ENCODE measurements at regions not wholly inside any gene's neighbourhood (a gene's known extent, or its start where the extent isn't known, plus 50 kb on each side); places are given as distances from the start of the nearest gene placed in this dataset.
A peak's percentile ranks its signal among the peaks of the same experiment; 100 is the strongest.

DNA sequence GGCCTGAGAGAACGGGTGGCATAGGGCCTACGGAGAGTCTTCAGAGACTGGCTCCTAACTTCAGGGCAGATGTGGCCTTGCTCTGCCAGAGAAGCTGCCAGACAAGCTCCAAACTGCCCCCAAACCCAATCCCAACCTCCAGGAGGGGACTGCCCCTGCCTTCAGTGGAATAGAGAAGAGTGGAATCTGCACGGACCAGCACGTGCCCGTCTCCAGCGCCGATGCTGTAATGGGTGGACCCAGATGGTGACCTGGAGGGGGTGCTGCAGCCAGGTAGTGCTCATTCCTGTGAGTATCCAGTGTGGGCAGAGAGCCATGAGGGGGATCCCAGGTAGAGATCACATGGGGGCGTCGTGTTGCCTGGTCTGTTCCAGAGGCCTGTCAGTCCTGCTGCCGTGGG is 73.2 kb upstream of the NKX1-1 start:
- no peak for DNase-seq (ENCODE audit: low read depth in 1 of 2, low spot score in 1 of 2)

DNA sequence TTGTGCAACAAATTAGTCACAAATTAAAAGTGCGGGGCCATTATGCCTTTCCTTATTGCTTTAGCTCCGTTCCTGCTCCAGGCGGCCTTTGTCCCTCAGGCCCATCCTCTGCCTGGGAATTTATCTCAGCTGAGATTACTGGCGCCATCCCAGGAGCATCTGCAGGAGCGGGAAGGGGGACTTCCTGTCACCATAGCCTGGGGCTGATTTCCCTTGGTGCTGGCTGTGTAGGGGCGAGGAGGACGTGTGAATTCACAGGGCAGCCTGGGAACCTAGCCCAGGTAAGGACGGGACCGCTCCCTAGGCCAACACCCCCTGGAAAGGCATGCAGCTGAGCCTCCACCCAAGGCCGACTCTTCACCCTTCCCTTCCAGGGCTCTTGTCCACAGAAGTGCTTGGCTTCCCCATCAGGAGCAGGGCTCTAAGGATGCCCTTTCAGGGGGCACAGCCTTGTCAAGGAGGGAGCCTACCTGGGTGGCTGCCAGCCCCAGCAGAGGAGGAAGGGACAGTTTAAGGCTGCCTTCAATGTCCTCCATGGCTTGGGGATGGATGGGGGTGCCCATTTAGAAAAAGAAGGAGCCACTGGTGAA is 72.6 kb upstream of the NKX1-1 start:
- no peak for DNase-seq (ENCODE audit: low read depth in 1 of 2, low spot score in 1 of 2)

DNA sequence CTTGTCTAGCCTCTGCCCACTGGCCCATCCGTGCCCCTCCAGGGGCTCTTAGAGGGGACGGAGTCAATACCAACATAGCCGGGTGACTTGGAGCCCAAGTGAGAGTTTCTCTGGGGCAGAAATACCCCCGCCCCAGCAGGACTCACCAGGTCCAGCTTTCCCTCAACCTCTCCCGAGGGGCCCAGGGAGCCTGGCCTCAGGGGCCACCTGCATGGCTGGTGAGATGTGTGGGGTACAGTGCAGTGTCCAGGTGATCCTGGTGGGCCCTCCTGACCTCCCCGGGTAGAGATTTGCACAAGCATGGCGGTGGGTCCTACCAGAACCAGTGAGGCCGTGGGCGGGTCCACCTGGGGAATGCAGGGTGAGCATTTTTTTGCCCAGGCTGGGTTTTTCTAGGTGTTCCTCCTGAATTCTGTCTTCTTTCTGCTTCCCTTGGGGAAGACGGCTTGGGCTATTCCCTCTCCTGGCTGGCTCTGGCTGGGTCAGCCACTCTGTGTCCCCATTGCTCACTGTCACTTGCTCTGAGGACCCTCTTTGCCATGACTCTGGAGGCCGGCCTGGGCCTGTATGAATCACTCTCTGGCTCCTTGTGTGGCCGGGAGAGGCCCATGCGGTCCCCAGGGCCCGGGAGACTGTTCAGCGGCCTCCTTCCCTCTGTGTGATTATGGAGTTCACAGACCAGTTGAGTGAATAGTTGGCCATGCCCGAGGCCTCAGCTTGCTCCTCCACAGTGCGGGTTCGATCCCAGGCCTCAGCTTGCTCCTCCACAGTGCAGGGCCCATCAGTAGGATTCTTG is 71.0 kb upstream of the NKX1-1 start:
- no peak for DNase-seq (ENCODE audit: low read depth in 1 of 2, low spot score in 1 of 2)

DNA sequence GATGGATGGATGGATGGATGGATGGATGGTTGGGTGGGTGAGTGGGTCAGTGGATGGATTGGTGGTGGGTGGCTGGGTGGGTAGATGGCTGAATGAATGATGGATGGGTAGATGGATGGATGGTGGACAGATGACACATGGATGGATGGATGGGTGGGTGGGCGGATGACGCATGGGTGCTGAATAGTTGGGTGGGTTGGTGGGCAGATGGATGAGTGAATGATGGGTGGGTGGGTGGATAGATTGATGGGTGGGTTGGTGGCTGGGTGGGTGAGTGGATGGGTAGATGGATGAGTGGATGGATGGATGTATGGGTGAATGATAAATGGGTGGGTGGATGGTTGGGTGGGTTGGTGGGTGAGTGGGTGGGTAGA is 69.9 kb upstream of the NKX1-1 start:
- DNase-seq (ENCODE audit: low read depth in 1 of 2, low spot score in 1 of 2) = no peak

DNA sequence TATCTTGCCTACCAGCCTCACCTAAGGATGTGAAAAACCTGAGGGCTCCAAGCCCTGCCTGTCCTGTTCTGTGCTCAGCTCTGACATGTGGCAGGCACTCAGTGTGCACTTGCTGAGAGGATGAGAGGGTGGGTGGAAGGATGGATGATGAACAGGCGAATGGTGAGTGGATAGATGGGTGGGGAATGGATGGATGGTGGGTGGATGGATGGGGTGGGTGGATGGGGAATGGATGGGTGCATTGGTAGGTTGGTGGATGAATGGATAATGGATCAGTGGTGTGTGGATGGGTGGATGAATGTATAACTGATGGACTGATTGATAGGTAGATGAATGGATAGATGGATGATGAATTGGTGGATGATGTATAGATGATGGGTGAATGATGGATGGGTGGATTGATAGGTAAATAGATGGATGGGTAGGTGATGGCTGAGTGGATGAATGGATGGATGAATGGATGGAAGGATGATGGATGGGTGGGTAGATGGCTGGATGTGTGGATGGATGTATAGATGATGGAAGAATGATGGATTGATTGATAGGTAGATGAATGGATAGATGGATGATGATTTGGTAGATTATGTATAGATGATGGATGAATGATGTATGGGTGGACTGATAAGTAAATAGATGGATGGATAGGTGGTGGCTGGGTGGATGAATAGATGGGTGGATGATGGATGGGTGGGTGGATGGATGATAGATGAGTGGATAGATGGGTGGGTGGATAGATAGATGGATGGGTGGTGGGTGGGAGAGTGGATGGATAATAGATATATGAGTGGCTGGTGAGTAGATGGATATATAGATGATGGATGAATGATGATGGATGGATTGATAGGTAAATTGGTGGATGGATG is 69.3 kb upstream of the NKX1-1 start:
- no peak for DNase-seq (ENCODE audit: low read depth in 1 of 2, low spot score in 1 of 2)

DNA sequence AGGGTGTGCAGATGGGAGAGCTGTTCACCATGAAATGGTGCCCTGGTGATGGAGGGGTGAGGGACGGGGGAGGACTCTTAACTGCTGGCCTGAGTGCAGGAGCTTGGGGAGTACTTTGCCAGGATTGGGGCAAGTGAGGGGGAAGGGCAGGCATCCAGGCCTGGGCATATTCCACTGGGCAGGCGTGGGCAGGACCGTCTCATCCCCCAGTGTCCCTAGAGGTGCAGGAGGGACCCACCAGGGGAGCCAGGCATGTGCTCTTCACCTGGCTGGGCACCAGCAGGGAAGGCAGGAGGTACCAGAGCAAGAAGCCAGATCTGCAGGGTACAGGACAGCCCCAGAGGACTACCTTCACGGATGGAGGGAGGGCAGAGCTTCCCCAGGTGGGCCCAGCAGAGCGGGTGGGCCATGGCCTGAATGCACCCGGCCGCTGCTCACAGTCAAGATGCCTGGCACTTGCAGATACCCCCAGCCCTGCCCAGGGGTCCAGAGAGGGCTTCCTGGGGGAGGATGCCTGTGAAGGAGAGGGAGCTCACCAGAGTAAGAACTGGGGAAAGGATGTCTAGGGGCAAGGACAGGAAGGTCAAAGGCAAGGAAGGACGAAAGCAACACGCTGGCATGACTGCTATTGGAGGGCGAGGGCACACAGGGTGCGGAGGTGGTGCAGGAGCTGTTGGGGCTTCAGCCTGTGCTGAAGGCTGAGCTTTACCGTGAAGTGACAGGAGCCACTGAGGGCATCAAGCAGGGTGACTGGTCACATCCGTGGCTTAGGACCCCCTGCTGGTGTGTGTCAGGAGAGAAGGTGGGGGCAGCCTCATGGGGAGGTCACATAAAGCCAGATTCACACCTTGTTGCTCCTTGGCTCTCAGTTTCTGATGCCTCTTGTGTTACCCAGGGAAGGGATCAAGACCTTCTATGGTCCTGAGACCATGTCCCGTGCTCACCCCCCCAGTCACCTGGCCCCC is 68.2 kb upstream of the NKX1-1 start:
- no peak for DNase-seq (ENCODE audit: low read depth in 1 of 2, low spot score in 1 of 2)

DNA sequence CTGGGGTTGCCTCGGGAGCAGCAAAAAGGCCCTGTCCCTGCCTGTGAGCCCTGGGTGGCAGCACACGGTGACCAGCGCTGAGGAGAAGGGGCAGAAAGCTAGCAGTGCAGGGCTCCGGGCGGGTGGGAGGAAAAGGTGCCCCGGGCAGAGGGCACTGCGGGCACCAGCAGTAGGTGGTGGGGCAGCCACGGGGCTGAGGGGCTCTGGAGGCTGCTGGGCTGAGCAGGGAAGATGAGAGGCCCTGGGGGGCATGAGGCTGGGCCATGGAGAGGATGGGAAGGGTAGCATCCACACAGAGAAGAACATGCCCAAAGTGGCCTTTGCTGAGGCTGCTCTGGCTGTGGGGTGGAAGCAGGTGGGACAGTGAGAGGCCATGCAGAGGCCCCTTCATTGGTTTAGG is 67.5 kb upstream of the NKX1-1 start:
- DNase-seq (ENCODE audit: low read depth in 1 of 2, low spot score in 1 of 2) = no peak

DNA sequence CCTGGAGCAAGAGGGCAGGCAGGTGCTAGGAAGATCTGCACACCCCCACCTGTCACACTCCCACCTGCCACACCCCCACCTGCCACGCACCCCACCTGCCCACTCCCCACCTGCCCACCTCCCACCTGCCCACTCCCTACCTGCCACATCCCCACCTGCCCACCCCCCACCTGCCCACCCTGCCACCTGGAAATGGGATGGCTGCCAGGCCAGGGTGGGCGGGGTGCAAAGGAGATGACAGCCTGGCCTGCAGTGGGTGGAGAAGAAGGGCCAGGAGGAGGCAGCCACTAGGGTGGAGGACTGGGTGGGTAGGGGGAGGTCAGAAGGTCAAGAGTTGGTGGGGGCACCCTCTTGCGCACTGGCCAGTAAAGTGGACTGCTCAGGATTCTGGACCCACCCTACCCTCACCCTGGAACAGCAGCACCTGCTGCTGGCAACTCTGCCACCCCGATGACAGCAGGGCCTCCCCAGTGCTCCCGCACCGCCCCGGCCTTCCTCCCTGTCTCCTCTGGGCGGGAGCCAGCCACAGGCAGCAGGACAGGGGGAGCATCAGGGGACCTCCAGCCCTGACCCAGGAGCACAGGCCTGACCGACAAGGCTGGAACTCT is 66.8 kb upstream of the NKX1-1 start:
- DNase-seq (ENCODE audit: low read depth in 1 of 2, low spot score in 1 of 2) = no peak

DNA sequence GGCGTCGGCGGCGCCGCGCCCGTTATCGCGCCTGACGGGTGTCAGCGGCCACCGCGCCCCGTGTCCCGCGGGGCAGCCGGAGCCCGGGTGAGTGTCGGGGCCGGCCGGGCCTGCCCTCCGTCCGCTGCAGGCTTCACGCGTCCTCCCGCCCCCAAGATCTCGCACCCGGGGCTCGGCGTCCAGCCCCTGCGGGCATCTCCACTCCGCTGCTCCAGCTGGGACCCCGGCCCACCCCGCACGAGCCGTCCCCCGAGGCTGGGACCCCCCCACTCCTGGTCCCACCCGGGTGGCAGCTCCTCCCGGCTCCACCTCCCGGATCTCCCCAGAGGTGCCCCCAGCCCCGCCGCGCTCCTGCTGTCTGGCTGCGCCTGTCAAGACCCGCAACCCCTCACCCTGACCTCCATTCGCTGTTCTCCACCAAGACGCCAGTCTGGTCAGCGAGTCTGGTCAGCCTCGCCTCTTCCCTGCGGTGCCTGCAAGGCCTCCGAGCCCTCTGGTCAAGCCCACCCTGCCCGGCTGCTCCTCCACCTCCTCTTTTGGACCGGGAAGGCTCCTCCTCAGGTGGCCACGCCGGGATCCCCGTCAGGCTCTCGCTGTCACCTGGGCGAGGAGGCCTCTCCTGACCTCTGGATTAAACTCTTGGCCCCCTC is 66.0 kb upstream of the NKX1-1 start:
- DNase-seq (ENCODE audit: low read depth in 1 of 2, low spot score in 1 of 2) = no peak

DNA sequence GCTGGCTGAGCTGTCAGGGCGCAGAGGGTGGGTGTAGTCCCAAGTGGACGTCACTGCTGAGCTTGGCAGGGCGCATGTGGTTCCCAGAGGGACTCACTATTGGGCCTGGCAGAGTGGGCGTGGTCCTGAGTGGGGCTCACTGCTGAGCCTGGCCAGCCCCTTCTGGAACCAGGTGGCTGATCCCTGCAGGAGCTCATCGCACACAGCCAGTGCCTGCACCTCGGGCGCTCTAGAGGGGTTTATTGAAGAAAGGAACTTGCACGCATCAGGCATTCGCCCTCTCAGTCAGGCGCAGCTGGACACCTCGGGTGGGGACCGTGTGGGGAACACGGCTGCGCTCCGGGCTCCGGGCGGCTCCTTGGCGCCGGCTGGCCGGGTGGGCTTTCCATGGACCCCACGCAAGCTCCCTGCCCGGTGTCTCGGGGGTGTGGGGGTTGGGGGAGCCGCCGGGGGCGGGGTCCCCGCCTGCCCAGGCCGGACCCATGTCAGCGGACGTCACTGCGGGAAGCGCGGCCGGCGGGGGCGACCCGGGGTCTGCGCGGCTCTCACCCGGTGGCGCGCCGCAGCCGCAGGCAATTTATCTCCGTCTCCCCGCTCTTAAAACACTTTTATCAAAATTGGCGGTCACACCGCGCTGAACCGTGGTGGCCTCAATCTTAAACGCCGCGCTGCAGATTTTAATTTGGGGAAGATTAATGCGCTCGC is 65.4 kb upstream of the NKX1-1 start:
- DNase-seq (ENCODE audit: low read depth in 1 of 2, low spot score in 1 of 2) = peak in 1 of 2 donors; percentile 1

DNA sequence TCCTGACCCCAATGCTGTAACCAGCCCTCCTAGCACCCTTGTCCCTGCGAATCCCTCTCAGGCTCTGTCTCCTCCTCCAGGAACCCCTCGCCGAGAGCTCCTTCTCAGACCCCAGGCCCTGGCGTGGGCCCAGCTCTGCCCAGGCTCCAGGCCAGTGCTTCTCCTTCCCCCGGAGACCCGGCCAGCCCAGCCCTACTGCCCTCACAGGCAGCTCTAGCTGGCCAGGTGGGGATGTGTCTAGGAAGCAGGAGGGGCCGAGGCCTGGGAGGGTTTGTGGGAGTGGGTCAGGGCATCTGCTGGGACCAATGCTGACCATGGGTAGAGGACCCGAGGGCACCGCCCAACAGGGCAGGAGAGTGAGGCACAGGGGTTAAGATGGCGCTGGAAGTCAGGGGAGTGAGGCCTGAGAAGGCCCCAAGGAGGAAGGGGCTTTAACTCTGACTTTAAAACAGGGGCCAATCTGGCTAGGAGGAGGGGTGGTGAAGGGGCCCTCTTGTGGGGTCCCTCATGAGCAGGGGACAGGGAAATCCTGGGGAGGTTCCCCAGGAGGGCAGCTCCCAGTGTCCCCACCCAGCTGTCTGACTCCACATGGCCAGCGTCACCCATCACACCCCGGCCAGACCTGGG is 64.7 kb upstream of the NKX1-1 start:
- DNase-seq (ENCODE audit: low read depth in 1 of 2, low spot score in 1 of 2) = peak in 1 of 2 donors; percentile 2

DNA sequence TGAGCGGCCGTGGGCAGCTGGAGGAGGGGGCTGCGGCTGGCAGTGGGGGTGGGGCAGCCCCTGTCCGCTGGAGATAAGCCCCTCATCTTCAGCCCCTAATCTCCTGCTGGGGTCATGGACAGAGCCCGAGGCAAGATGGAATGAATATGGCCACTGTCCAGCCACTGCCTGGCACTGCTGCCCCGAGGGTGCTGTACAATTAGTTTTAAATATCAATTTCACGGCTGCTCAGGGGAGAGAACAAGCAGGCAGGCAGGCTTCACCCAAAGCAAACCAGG is 64.1 kb upstream of the NKX1-1 start:
- DNase-seq (ENCODE audit: low read depth in 1 of 2, low spot score in 1 of 2) = no peak

DNA sequence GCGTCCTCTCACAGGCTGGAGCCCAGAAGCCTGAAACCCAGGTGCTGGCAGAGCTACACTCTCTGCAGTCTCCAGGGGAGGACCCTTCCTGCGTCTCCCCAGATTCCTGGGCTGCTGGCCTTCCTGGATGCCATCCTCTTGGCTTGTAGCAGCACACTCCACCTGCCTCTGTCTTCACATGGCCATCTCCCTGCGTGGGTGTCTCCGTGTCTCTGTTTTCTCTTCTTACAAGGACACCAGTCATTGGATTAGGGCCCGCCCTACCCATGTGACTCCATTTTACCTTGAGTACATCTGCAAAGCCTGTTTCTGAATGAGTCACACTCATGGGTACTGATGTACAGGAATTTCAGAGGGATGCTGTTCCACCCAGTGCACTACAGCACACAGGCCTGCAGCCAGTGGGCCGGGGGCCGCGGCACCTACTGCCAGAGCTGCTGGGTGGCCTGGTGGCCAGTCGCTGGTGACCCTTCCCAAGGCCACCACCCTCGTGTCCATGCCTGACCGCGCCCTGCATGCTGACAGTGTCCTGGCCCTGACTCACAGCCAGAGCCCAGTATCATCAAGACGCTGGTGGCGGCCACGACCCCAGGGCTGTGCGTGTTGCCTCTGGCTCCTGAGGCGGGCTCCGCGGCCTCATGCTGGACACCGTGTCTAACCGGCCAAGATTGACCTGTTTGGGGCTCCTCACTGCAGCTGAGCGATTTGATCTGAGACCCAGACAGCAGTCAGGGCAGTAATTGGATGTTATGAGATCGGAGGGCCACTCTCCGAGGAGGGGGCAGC is 63.6 kb upstream of the NKX1-1 start:
- DNase-seq (ENCODE audit: low read depth in 1 of 2, low spot score in 1 of 2) = no peak

DNA sequence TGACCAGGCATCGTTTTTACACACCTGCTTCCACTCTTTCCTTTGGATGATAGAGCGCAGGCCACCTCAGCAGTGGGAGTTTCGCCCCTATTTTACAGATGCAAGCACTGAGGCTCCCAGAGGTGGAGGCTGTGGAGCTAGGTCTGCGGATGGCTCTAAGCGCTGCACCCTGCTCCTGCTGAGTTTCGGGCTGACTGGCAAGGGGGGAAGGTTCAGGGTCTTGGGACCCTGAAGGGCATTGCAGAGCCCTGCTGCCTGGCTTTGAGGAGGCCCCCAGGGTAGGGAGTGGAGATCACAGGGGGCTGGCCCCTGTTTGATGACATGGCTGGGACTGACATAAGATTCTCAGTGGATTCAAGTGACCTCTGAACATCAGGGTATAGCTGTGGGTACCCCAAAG is 62.8 kb upstream of the NKX1-1 start:
- no peak for DNase-seq (ENCODE audit: low read depth in 1 of 2, low spot score in 1 of 2)

DNA sequence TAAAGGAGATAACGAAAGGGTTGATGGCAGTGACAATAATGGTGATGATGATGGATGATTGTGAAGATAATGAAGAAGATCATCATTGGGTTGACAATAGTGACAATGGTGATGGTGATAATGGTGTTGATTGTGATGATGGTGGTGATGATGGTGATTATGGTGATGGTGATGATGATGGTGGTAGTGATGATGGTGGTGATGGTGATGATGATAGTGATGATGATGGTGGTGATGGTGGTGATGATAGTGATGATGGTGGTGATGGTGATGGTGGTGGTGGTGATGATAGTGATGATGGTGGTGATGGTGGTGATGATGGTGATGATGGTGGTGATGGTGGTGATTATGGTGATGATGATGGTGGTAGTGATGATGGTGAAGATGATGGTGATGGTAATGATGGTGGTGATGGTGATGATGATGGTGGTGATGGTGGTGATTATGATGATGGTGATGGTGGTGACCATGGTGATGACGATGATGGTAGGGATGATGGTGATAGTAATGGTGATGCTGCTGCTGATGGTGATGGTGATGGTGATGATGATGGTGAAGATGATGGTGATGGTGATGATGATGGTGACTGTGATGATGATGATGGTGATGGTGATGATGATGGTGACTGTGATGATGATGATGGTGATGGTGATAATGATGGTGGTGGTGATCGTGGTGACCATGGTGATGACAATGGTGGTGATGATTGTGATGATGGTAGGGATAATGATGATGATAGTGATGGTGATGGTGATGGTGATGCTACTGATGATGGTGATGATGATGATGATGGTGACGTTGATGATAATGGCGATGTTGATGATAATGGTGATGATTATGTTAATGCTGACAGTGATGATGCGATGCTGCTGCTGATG is 61.6 kb upstream of the NKX1-1 start:
- DNase-seq (ENCODE audit: low read depth in 1 of 2, low spot score in 1 of 2) = no peak

DNA sequence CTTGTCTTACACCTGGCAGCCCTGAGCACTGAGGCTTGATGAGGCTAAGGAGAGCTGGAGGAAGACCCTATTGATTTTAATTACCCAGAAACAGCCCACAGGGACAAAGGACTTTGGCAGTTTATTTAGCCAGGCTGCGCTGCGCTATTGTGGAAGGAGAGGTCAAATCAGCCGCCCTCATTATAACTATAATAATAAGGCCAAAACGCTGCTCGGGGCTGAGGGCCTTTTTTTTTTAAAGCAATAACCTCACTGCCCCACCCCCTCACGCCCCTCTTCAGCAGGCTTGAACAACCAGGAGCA is 60.6 kb upstream of the NKX1-1 start:
- no peak for DNase-seq (ENCODE audit: low read depth in 1 of 2, low spot score in 1 of 2)

DNA sequence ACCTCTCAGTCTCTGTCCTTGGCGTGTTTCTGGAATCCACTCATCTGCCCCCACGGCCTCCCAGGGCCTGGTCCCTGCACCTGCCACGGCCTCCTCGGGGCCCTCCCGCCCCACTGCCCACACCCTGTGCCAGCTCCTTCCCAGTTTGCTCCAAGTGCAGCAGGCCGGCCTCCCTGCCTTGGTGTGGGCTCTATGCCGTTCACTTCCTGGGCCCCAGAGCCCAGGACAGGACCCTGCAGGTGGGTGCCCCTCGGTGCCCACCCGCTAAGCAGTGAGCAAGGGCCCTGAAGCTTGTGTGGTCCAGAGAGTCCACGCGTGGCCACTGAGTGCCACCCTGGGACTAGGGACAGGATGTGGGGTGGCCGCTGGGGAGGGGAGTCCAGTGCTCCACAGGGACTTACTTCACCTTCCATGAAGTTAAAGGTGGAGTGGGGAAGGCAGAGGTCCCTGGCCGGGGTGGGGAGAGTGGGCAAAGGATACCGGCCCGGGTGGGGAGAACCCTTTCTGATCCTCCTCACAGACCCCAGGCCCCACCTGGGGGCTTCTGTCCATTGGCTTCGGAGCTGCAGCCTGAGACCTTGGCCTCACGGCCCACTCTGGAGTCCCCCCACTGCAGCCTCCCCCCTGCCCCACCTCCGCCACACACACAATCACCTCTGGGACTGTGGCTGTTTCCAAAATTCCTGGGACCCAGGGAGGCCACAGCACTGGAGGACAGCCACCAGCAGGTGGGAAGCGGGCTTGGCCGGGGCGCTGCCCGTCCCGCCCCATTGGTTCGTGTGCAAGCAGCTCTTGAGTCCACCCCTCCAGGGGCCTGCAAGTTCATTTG is 60.0 kb upstream of the NKX1-1 start:
- DNase-seq (ENCODE audit: low read depth in 1 of 2, low spot score in 1 of 2) = no peak
